Lung microvascular endothelial cell (primary cell): ENCODE measurements at regions not wholly inside any gene's neighbourhood (a gene's known extent, or its start where the extent isn't known, plus 50 kb on each side); places are given as distances from the start of the nearest gene placed in this dataset.
A peak's percentile ranks its signal among the peaks of the same experiment; 100 is the strongest.
"Not testable (repeated sequence)": the region's sequence is repeated elsewhere in the genome, so short reads cannot be mapped to it uniquely, and the experiment has no call there.

Experiments
- DNase-seq, 2 donors: peaks; one replicate each; pipeline versions ENCODE4 v3.0.0 to v3.0.0-alpha.2; 2010; ENCODE audit warnings: low read depth in 2 of 2

DNA sequence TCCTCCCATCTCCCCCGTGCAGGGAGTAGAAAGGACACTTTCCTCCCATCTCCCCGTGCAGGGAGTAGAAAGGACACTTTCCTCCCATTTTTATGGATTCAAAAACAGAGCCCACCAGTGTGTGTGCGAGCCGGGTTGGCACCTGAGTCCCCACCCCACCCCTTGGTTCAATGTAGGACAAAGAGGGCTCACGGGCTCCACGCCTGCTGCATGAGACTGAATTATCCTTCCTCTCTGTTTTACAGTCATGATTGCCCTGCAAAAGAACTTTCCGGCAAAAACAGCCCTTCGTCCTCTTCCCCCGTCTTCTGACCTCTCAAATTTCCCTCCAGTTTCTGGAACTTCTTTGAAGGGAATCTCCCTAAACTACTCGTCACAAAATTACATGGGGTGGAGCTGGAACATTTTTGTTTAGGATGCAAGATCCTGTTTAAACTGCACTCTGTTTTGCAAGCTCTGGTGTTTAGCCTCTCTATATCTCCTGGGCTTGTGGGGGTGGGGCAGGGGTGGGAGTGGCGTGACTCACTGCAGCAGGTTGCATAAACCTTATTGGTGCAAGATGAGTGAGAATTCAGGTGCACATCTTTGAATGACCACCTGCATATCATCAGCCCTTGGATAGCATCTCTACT is 99.8 kb downstream of the PSMG1 start:
- DNase-seq, result no peak

- no peak for DNase-seq
Measured at GRCh38 chr21:39082656-39083376, 100.4 kb downstream of the PSMG1 start.

DNA sequence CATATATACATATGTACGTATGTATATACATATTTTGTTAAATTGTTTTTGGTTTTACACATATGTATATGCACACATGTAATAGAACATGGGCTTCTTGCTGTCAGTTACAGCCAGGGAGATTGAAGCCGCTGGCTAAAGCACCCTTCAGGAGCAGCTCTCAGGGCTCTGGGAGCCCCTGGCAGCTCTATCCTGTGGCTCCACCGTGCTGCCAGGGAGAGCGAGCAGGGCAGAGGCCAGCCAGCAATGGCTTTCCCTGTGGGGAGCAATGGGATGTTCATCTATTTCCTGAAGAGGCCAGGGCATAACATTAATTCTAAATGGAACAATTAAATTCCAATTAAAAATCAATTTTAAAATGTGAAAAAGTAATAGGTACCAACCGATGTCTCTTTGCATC is 102.9 kb downstream of the PSMG1 start:
- DNase-seq, result no peak

DNA sequence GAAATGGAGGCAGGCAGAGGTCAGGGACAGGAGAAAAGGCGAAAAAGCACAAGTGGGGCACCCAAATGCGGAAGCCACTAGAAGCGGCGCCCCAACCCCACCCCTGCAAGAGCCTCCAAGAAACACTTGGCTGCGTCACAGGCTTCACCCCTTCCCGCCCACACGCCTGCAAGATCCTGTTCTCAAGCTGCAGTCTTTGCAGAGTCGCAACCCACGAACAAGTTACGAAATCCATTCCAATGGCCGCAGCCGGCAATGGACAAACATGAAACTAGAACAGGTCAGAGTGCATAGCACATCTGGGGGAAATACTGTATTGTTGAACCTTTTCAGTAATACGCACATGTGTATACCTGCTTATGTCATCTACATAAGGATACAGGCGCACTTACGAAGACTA is 103.6 kb downstream of the PSMG1 start:
- peak in 1 of 2 donors; percentile 60 for DNase-seq

DNA sequence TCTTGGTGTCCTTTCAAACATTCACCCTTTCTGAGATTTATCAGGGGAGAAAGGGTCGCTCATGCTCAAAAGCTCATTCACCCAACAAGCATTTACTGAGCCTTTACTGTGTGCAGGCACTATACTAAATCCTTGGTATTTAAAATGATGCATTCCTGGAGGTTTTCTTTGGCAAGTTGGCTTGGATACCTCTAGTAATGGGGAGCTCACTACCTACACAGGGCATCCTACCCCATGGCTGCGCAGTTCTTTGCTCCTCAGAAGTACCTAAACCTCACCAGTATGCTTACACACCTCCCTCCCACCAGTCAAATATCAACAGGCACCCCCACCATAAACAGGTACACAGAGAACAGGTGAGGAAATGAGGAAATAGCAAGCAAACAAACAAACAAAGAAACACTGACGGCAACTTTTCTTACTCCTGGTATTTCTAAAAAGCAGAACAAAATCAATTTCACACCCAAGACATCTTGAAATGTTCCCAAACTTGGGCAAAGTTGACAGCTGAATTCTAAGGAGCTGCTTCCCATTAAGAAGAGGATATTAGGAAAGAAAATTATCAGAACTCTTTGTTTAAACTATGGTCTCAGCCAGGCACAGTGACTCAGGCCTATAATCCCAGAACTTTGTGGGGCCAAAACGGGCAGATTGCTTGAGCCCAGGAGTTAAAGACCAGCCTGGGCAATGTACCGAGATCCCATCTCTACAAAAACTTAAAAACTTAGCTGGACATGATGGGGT is 104.8 kb downstream of the PSMG1 start:
- DNase-seq, result no peak

DNA sequence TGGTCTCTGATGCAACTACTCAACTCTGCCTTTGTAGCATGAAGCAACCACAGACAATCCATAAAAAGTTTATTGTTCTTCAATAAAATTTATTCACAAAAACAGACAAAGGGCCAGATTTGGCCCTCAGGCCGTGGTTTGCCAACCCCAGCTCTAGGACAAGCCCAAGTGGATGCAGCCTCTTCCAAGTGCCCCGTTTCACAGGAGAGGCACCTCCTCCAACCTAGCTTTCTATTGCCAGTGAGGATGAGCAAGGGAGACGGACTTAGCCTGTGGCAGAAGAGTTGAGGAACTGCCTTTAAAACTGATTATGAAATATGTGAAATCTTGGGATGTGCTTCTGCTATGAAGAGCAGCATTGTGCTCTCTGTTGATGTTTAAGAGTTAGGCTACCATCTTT is 105.4 kb downstream of the PSMG1 start:
- DNase-seq, result no peak

GRCh38 chr21:39074508-39074907 is 108.7 kb downstream of the PSMG1 start:
- no peak for DNase-seq

DNA sequence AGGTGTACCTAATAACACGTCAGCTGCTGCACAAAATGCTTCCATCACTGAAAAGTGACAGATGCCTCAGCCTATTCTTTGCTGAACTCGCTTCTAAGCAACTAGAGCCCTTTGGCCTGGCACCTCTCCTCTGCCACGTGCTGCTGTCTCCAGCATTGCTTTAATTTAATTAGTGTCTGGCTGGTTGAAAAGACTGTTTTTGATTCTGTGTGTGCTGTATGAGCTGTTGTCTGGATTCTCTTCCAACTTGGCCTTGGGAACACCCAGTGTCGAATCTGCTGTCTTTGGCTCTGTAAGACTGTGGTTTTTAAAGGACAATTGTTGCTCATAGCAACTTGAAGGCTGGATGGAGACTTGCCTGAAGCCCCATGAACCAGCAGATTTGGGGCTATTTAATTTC is 109.5 kb downstream of the PSMG1 start:
- no peak for DNase-seq

DNA sequence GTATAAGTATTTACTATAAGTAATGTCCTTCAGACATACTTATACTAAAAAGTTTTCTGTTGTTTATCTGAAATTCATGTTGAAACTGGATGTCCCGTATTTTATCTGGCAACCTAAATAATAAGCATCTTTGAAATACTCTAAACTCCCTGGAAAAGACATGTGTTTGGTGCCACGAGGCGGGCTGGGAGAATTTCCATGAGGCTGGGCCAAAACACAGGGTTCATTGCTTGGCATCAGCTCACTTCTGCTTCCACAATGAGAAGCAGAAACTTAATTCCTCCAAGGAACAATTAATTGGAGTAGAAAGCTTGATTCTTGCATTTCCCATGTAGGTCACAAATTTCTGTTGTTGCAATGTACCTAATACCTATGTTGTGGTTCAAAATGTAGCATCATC is 110.2 kb downstream of the PSMG1 start:
- no peak for DNase-seq

- DNase-seq, result no peak
Measured at GRCh38 chr21:39072468-39072867, 110.8 kb downstream of the PSMG1 start.

GRCh38 chr21:39071623-39072214 is 111.5 kb downstream of the PSMG1 start:
- no peak for DNase-seq

DNA sequence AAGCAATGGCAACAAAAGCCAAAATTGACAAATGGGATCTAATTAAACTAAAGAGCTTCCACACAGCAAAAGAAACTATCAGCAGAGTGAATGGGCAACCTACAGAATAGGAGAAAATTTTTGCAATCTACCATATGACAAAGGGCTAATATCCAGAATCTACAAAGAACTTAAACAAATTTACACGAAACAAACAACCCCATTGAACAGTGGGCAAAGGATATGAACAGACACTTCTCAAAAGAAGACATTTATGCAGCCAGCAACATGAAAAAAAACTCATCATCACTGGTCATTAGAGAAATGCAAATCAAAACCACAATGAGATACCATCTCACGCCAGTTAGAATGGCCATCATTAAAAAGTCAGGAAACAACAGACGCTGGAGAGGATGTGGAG is 113.4 kb downstream of the PSMG1 start:
- not testable (repeated sequence) for DNase-seq

- peak in 1 of 2 donors; percentile 8 for DNase-seq
Measured at GRCh38 chr21:39066829-39067780, 116.1 kb downstream of the PSMG1 start.

DNA sequence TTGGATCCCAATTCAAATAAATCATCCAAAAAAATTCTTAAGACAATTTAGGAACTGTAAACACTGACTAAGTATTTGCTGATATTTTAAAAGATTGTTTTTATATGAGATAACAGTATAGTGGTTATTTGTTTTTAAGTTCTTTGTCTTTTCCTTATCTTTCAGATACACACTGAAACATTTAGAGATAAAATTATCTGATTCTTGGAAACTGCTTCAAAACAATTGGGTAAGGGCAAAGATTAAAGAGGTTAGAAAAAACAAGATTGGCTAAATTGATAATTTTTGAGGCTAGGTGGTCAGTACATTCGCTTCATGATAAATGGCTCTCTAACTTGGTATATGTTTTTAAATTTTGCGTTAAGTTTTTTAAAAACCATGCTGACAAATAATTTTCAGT is 117.3 kb downstream of the PSMG1 start:
- DNase-seq, result no peak

DNA sequence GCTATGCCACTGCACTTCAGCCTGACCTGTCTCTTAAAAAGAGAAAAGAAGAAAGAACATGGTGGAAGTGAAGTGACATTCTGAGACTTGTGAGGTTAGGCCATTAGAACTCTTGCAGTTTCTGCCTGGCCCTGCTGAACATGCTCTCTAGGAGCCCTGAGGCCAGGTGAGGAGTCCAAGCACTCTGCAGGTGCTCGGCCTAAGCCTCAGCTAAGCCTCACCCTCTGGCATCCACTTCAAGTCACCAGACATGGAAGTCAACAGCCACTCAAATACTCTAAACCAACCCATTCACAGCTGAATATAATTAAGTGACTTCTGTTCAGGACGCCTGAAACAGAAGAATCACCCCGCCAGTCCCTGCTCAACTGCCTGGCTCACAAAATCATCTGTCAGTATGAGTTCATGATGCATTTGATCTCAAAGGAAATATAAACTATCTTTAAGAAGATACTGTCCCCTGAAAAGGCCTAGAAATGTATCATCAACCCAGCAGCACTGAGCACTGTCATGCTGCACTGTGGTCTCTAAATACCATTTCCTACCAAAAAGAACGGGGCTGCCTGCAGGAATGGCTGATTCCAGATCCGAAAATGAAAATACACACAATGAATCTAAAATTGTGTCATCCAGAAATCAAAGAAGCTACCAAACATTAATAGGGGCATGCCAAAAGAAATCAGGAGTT is 118.8 kb downstream of the PSMG1 start:
- no peak for DNase-seq

DNA sequence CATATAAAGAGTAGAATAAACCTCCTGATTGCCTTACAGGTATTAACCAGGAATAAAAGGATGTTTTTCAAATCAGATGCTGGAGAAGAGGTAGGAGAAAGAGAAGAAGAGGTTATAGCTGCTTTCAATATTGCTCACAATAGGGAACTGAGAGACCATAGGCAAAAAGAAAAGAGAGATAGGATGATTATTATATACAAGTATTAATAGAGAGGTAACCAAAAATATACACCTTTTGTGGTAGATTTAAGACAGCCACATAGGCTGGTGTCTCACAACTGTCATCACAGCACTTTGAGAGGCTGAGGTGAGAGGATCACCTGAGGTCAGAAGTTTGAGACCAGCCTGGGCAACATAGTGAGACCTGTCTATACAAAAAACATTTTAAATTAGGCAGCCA is 119.7 kb downstream of the PSMG1 start:
- DNase-seq, result no peak

DNA sequence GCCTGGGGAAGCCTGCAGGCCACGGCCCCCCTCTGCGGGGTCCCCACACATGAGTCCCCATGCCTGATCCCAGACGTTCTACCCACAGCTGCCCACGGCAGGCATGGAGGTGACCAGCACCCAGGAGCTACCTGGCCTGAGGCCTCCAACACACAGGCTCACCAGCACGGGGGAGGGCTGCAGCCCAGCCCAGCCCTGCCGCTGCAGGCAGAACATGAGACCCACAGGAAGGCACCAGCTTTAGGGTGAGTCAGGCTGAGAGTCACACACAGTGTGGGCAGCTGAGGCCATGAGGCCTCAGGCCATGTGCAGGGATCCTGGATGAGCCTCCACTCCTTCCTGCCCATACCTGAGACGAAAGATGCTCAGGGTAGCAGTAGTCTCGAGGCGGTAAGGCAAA is 121.1 kb downstream of the PSMG1 start:
- no peak for DNase-seq

- DNase-seq, result no peak
Measured at GRCh38 chr21:39061766-39062165, 121.5 kb downstream of the PSMG1 start.

DNA sequence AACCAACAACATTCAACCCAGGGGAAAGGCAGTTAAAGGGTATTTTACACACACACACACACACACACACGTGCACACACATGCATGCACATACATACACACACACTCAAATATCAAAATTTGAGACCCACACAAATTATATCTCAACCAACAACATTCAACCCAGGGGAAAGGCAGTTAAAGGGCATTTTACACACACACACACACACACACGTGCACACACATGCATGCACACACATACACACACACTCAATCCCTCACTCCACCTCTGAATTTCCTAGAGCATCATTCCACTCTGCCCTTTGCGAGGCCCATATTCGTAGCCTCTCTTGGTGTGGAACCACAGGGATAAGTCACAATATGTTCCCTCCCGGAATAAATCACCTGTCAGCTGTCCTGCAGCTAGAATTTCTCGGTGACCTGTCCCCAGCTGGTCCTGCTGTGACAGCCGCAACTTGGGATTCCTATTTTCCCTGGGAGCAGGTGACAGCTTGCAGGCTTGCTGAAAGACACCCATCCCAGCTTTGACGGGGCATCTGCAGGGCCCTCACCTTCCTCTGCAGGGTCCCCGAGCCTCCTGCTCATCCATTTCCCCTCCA is 122.7 kb downstream of the PSMG1 start:
- DNase-seq, result no peak

DNA sequence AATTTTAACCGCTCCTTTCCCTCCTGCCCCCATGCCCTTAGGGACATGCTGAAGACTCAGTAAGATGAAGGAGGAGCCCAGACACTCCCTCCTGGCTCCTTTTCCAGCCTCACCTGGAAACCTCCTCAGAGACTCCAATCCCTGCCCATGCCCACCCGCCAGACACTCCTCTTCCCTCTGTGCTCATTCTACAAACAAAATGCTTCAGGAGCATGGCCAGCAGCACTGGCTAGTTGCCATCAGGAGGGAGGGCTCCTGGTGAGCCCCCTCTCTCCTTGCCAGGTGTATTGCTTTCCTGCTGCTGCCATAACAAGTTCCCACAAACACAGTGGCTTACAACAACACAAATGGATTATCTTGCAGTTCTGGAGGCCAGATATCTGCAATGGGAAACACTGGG is 126.1 kb downstream of the PSMG1 start:
- DNase-seq, result no peak
